Skeletal muscle satellite cell (primary cell): ENCODE measurements at regions not wholly inside any gene's neighbourhood (a gene's known extent, or its start where the extent isn't known, plus 50 kb on each side); places are given as distances from the start of the nearest gene placed in this dataset.

Source experiments
- H3K27me3 ChIP-seq: 2 replicates; pipeline ENCODE4 v1.7.0; 2013; ENCODE audit warnings: low read length; ENCODE audit not compliant: control insufficient read depth, insufficient read depth
- H3K36me3 ChIP-seq: 2 replicates; pipeline ENCODE4 v1.7.0; 2013; ENCODE audit warnings: mild to moderate bottlenecking, control low read depth, low read length; ENCODE audit not compliant: insufficient read depth
- H3K4me1 ChIP-seq: 2 replicates; pipeline ENCODE4 v1.7.0; 2013; ENCODE audit warnings: low read length; ENCODE audit not compliant: control insufficient read depth, insufficient read depth
- H3K4me2 ChIP-seq: 2 replicates; pipeline ENCODE4 v1.7.0; 2013; ENCODE audit warnings: mild to moderate bottlenecking, low read length
- H3K4me3 ChIP-seq: 2 replicates; pipeline ENCODE4 v1.7.0; 2013; ENCODE audit warnings: low read length
- H3K9ac ChIP-seq: 2 replicates; pipeline ENCODE4 v1.7.0; 2013; ENCODE audit warnings: mild to moderate bottlenecking, low read depth, low read length, moderate library complexity
- H3K9me3 ChIP-seq: replicated peaks from 2 replicates; pipeline ENCODE4 v1.7.0; 2013; ENCODE audit warnings: mild to moderate bottlenecking, control low read depth, low read length

DNA sequence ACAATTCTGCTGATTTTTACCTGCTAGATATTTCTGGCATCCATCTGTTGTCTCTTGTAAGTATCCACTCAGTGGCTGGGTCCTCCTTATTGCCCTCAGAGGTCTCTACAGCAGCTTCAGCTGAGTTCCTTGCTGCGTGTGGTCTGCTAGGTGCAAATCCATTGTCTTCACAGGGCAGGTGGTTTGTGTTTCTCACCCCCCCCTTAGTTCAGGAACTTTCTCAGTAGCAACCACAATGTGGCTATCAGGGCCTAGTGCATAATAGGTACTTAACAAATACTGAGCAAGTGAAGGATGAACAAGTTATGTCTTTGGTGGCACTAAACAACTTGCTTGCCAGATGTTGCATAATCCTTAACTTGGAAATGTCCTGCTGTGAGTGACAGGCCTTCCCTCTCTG is 96.7 kb upstream of the KLHL25 start:
- H3K4me3 ChIP-seq: no peak overlapping the region
- H3K36me3 ChIP-seq: no peaks in the 10 kb centered on the region
- H3K4me2 ChIP-seq: no peak overlapping the region
- no peaks in the 10 kb centered on the region for H3K9me3 ChIP-seq
- peaks cover 17% of the 10 kb centered on the region for H3K27me3 ChIP-seq
- no peak overlapping the region for H3K9ac ChIP-seq
- no peaks in the 10 kb centered on the region for H3K4me1 ChIP-seq

DNA sequence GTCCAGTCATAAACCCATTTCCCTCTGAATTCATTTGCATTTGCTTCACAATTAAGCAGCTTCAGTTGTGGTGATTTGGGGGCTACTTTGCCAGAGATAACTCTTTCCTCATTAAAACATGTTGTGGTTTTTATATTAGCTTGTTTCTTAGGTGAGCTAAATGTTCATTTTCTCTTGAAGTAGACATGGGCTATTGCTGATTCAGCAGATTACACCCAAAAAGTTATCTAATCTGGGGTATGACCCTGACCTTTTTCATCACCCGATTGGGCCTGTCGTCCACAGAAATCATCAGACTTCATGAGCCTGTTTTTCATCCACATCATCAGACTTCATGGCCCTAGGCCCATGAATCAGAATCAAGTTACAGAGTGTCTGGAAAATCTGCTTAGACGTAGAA is 97.5 kb upstream of the KLHL25 start:
- Histone ChIP-seq H3K9ac (no peak overlapping the region), H3K36me3 (no peaks in the 10 kb centered on the region), H3K4me1 (no peaks in the 10 kb centered on the region), H3K4me2 (no peak overlapping the region), H3K9me3 (no peaks in the 10 kb centered on the region), H3K4me3 (no peak overlapping the region), H3K27me3 (peaks cover 17% of the 10 kb centered on the region)

DNA sequence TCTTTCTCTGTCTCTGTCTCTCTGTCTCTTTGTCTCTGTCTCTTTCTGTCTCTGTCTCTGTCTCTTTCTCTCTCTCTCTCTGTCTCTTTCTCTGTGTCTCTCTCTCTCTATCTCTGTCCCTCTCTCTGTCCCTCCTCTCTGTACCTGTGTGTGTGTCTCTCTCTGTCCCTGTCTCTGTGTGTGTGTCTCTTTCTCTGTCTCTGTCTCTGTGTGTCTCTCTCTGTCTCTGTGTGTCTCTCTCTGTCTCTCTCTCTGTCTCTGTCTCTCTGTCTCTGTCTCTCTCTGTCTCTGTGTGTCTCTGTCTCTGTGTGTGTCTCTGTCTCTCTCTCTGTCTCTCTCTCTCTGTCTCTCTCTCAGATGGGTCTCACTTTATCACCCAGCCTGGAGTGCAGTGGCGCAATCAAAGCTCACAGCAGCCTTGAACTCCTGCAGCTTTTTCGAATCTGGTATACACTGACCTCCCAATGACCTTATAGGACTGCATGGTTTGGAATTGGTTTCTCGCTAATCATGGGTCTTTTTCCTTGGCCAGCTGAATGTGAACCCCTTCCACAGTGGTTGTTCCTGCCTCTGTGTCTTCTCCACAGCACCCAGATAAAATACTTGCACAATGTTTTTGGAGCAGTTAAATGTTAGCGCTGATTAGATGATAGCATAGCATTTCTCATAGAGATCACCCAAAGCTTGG is 102.6 kb upstream of the KLHL25 start:
- peaks cover 4% of the 10 kb centered on the region for H3K27me3 ChIP-seq

DNA sequence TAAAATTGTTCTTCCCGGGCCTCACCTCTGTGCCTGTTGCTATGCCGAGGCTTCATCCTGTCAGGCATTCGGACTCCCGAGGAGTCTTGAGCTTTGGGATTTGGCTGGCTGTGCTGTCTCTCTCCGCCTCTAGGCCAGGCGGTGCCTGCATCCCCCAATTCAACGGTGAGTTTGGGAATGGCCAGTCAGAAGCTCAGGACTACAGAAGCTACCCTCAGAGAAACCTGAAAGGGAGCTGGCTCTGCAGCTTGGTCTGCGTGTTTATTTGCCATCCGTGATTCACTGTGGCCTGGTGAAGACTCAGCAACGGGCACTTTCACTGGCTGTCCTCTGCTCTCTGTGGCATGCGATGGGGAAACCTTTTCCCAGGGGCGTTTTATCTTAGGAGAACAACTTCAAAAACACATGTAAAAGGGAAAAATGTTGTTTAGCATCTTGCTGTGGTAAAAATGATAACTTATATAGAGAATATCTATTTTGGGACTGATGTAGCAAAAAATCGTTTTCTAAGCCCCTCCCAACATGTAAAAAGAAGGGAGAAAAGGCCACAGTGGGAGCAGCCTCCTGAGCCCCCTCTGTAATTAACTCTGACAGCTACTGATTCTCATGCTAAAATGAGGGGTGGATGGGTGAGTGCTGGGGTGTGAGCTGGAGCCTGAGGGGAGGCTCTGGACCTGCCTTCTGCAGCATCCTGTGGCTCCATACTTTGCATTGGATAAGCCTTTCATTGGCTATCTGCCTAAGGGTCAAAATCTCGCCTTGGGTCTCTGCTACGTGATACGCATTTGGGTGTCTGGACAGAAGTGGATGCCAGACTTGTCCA is 103.4 kb upstream of the KLHL25 start:
- no peaks in the 10 kb centered on the region for H3K9me3 ChIP-seq
- no peak overlapping the region for H3K4me2 ChIP-seq
- no peaks in the 10 kb centered on the region for H3K36me3 ChIP-seq
- H3K27me3 ChIP-seq: peaks cover 4% of the 10 kb centered on the region
- H3K4me3 ChIP-seq: no peak overlapping the region
- no peak overlapping the region for H3K9ac ChIP-seq
- H3K4me1 ChIP-seq: no peaks in the 10 kb centered on the region

More for the DNA sequence above, 102.6 kb upstream of the KLHL25 start:
- no peak overlapping the region for H3K9ac ChIP-seq
- no peaks in the 10 kb centered on the region for H3K36me3 ChIP-seq
- H3K4me2 ChIP-seq: no peak overlapping the region
- H3K4me3 ChIP-seq: no peak overlapping the region
- H3K9me3 ChIP-seq: no peaks in the 10 kb centered on the region
- no peaks in the 10 kb centered on the region for H3K4me1 ChIP-seq

DNA sequence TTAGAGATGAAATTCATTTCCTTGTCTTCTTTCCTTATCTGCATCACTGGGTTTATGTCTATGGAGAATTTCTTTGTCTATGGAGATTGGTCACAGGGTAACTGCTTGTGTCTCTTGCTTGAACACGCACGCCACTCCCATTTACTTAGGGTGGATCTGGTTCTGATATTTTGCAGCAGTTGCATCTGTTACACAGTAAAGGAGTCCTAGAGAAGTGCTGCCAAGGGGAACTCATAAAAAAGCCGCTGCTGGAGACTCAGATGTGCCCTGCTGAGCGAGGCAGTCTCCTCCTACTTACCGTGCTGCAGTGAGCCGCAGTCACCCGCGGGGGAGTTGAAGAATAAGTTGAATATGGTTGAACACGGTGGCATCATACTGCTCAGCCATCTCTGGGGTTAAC is 105.2 kb upstream of the KLHL25 start:
- H3K27me3 ChIP-seq: no peaks in the 10 kb centered on the region
- H3K36me3 ChIP-seq: no peaks in the 10 kb centered on the region
- H3K4me1 ChIP-seq: no peaks in the 10 kb centered on the region
- H3K9ac ChIP-seq: no peak overlapping the region
- no peak overlapping the region for H3K4me2 ChIP-seq
- no peak overlapping the region for H3K4me3 ChIP-seq
- no peaks in the 10 kb centered on the region for H3K9me3 ChIP-seq

DNA sequence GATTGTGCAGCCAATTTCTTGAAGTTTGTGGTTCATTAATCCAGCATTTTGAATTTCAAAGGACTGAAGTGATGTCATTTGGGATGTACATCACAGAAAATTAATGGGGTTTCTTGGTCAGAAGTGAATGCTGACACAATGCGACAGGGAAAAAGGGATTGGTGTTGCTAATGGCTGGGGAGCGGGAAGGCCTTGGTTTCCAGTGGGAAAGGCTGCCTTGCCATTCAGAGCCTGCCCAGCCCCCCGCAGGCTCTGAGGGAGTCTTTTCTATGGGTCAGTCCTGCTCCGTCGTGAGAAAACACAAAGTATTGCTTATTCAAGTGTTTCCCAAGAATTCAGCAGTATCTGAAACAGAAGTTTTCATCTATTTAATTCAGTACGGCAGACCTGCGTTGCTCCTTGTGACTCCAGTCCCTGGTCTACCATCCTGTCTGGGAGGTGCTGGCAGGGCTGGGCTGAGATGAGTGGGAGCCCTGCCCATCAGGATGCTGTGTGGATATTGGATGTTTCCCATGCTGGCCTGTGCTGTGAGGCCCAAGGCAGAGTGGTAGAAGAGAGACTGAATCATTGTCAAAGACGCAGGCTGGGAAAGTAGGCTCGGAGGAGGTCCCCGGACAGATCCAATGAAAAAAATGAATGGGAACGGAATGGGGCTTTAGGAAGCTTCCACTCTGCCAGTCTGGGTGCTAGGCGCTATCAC is 111.2 kb upstream of the KLHL25 start:
- H3K4me3 ChIP-seq: no peak overlapping the region
- H3K9ac ChIP-seq: no peak overlapping the region
- H3K9me3 ChIP-seq: no peaks in the 10 kb centered on the region
- no peak overlapping the region for H3K4me2 ChIP-seq
- H3K27me3 ChIP-seq: peaks cover 7% of the 10 kb centered on the region
- no peaks in the 10 kb centered on the region for H3K4me1 ChIP-seq
- no peaks in the 10 kb centered on the region for H3K36me3 ChIP-seq

DNA sequence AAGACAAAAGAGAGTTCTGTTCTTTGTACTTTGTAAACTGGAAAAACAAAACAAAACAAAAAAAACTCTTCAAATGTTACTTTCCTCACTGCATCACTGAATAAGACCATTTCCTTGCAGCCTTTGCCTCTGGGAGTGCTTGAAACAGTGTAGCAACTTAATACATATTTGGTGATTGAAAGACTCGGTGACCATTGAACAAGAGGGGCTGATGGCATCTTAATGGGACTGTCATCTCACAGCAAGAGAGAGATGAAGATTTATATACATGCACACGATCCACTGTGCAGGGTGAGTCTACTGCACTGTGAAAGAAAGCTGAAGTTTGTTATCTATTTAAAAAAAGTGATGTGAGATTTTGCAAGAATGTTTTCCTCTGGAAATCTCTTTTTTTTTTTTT is 111.9 kb upstream of the KLHL25 start:
- Histone ChIP-seq H3K36me3 (no peaks in the 10 kb centered on the region), H3K4me3 (no peak overlapping the region), H3K27me3 (peaks cover 7% of the 10 kb centered on the region), H3K4me2 (no peak overlapping the region), H3K4me1 (no peaks in the 10 kb centered on the region), H3K9me3 (no peaks in the 10 kb centered on the region), H3K9ac (no peak overlapping the region)

DNA sequence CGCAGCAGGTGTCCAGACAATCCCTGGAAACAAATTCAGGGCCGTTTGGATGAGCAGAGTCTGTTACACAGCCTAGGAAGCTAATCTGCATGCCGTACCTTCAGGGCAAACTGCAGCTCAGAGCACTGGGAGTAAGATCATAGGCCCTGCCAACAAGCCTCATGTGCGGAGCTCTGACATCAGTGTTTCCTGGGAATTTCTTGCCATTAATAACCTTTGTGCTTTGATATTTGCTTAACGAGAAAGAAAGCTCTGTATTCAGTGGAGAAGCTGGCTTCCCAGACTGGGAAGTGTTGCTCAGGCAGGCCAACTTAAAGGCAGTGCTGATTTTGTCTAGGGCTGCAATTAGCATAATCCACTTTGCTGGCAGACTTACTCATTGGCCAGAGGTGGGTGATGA is 116.1 kb upstream of the KLHL25 start:
- no peaks in the 10 kb centered on the region for H3K4me1 ChIP-seq
- no peaks in the 10 kb centered on the region for H3K9me3 ChIP-seq
- H3K4me2 ChIP-seq: no peak overlapping the region
- H3K27me3 ChIP-seq: peaks cover 7% of the 10 kb centered on the region
- H3K36me3 ChIP-seq: no peaks in the 10 kb centered on the region
- no peak overlapping the region for H3K9ac ChIP-seq
- H3K4me3 ChIP-seq: no peak overlapping the region

DNA sequence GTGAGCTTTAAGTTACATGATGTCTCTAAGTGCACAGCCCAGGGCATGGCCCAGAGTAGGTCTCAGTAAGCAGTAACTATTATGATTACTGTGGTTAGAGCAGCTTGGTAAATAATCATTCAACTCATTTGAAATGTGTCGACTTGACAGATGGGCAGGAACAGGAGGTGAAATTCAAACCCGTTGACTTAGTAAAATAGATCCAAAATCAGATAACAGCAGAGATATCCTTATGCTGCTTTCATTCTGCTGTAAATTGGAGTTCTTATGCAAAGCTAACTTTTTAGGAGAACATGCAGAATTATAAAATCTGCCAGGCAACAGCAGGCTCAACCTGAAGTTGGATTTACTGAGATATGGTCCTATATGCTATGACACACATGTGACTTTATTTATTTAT is 118.7 kb upstream of the KLHL25 start:
- Histone ChIP-seq H3K4me2 (no peak overlapping the region), H3K27me3 (peaks cover under 1% of the 10 kb centered on the region), H3K36me3 (no peaks in the 10 kb centered on the region), H3K9me3 (no peaks in the 10 kb centered on the region), H3K4me1 (no peaks in the 10 kb centered on the region), H3K9ac (no peak overlapping the region), H3K4me3 (no peak overlapping the region)

DNA sequence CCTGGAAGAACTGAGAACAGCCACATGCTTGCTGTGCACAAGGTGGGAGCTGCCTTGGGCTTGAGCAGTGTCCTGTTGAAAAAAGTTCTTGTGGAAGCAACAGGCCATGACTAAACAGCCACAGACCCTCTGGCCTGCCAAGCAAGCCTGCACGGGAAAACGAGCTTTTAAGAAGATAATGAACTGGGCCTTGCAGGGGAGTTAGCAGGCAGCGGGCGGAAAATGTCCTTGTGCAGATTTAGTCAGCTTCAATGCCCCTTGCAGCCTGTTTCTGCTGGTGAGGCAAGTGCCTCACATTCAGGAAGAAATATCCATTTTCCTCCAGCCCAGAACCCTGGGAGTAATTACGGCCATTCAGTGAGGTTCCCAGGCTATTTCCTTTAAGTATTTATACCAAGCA is 126.2 kb upstream of the KLHL25 start:
- H3K4me3 ChIP-seq: no peak overlapping the region

DNA sequence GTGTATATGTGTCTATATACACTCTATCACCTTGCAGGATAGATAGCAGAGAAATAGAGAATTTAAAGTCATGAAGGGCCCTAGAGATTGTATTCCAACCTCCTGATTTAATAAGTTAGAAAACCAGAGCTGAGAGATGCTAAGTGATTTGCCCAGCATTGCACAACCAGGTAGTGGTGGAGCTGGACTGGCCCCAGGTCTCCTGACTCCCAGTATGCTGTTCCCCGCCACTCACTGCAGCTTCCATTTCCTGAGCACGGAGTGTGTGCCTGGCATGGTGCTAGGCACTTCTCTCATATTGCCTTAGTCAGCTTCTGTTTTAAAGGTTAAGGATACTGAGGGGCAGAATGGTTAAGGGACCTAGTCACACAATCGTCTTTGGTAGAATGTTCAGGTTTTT is 129.4 kb upstream of the KLHL25 start:
- Histone ChIP-seq H3K9me3 (no peaks in the 10 kb centered on the region), H3K4me1 (no peaks in the 10 kb centered on the region), H3K4me2 (no peak overlapping the region), H3K4me3 (no peak overlapping the region), H3K36me3 (no peaks in the 10 kb centered on the region), H3K9ac (no peak overlapping the region), H3K27me3 (no peaks in the 10 kb centered on the region)

More for the DNA sequence above, 126.2 kb upstream of the KLHL25 start:
- Histone ChIP-seq H3K27me3 (no peaks in the 10 kb centered on the region), H3K4me2 (no peak overlapping the region), H3K4me1 (no peaks in the 10 kb centered on the region), H3K9me3 (no peaks in the 10 kb centered on the region), H3K36me3 (no peaks in the 10 kb centered on the region), H3K9ac (no peak overlapping the region)
